ENCODE measurements at regions not wholly inside any gene's neighbourhood (a gene's known extent, or its start where the extent isn't known, plus 50 kb on each side); places are given as distances from the start of the nearest gene placed in this dataset.

GRCh38 chr2:155357172-155357571 lies 658.7 kb downstream of the KCNJ3 start:
- Histone ChIP-seq H4K20me1 (ENCODE audit: insufficient read depth, low read length) (no peaks in the 10 kb centered on the region), H3K27me3 (ENCODE audit: low read depth, low read length) (no peaks in the 10 kb centered on the region), H3K36me3 (replicated peaks; ENCODE audit: low read depth, low read length) (no peaks in the 10 kb centered on the region), H3K27ac (ENCODE audit: low read length) (no peak overlapping the region), H2AFZ (ENCODE audit: low read depth, low read length) (no peak overlapping the region), H3K9ac (ENCODE audit: low read length) (no peak overlapping the region), H3K79me2 (ENCODE audit: low read length) (no peaks in the 10 kb centered on the region), H3K4me1 (ENCODE audit: low read length) (no peaks in the 10 kb centered on the region), H3K9me3 (ENCODE audit: insufficient read depth, low read length) (0 out of 2 replicates have a peak, but pooled peaks cover 5% of the 10 kb centered on the region), H3K4me2 (ENCODE audit: low read length) (no peak overlapping the region), H3K4me3 (ENCODE audit: low read length) (no peak overlapping the region)
- TF ChIP-seq, protein P1, sequence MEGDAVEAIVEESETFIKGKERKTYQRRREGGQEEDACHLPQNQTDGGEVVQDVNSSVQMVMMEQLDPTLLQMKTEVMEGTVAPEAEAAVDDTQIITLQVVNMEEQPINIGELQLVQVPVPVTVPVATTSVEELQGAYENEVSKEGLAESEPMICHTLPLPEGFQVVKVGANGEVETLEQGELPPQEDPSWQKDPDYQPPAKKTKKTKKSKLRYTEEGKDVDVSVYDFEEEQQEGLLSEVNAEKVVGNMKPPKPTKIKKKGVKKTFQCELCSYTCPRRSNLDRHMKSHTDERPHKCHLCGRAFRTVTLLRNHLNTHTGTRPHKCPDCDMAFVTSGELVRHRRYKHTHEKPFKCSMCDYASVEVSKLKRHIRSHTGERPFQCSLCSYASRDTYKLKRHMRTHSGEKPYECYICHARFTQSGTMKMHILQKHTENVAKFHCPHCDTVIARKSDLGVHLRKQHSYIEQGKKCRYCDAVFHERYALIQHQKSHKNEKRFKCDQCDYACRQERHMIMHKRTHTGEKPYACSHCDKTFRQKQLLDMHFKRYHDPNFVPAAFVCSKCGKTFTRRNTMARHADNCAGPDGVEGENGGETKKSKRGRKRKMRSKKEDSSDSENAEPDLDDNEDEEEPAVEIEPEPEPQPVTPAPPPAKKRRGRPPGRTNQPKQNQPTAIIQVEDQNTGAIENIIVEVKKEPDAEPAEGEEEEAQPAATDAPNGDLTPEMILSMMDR (IDR thresholded peaks at IDR 0.05; ENCODE audit: low read depth, low read length) = no peak
- no peak for TF ChIP-seq EZH2phosphoT487 (IDR thresholded peaks at IDR 0.05; ENCODE audit: low read depth)

DNA sequence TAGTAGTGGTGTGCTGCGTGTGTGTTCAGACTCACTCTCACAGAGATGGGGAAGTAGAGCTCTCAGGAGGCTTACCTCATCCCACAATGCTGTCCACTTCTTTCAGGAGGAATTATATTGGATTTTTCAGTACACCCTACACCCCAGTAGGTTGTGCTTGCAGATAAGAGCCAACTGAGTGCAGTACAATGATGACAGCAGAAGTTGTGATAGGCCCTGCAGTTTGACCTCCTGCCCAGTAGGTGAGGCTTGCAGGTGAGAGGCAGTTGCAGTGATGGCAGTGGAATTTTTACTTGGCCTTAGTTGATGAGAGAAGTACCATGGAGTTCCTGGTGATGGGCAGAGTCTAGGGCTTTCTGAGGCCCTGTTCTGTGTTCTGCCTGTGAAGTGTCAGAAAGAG lies 657.8 kb downstream of the KCNJ3 start:
- Histone ChIP-seq H3K4me2 (ENCODE audit: low read length) (no peak overlapping the region), H3K27ac (ENCODE audit: low read length) (no peak overlapping the region), H3K4me3 (ENCODE audit: low read length) (no peak overlapping the region), H3K27me3 (ENCODE audit: low read depth, low read length) (no peaks in the 10 kb centered on the region), H2AFZ (ENCODE audit: low read depth, low read length) (no peak overlapping the region), H3K9me3 (ENCODE audit: insufficient read depth, low read length) (0 out of 2 replicates have a peak, but pooled peaks cover 5% of the 10 kb centered on the region), H4K20me1 (ENCODE audit: insufficient read depth, low read length) (no peaks in the 10 kb centered on the region), H3K36me3 (replicated peaks; ENCODE audit: low read depth, low read length) (no peaks in the 10 kb centered on the region), H3K4me1 (ENCODE audit: low read length) (no peaks in the 10 kb centered on the region), H3K9ac (ENCODE audit: low read length) (no peak overlapping the region), H3K79me2 (ENCODE audit: low read length) (no peaks in the 10 kb centered on the region)
- TF ChIP-seq EZH2phosphoT487 (IDR thresholded peaks at IDR 0.05; ENCODE audit: low read depth) = no peak
- TF ChIP-seq, protein P1 (IDR thresholded peaks at IDR 0.05; ENCODE audit: low read depth, low read length) = no peak

- Histone ChIP-seq H3K4me2 (ENCODE audit: low read length) (no peak overlapping the region), H3K4me1 (ENCODE audit: low read length) (no peaks in the 10 kb centered on the region)
Measured at GRCh38 chr2:155350783-155351580, 652.5 kb downstream of the KCNJ3 start.

DNA sequence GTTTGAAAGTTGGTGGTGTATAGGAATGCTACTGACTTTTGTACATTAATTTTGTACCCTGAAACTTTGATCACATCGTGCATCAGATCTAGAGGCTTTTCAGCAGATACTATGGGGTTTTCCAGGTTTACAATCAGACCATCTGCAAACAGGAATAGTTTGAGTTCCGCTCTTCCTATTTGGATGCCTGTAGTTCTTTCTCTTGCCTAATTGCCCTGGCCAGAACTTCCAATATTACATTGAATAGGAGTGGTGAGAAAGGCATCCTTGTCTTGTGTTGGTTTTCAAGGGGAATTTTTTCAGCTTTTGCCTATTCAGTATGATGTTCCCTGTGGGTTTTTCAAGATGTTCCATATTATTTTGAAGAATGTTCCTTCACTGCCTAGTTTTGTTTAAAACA lies 633.5 kb downstream of the KCNJ3 start:
- no peaks in the 10 kb centered on the region for H3K79me2 ChIP-seq (ENCODE audit: low read length)

More at GRCh38 chr2:155350783-155351580, 652.5 kb downstream of the KCNJ3 start:
- no peaks in the 10 kb centered on the region for H3K27me3 ChIP-seq (ENCODE audit: low read depth, low read length)
- H3K27ac ChIP-seq (ENCODE audit: low read length) = no peak overlapping the region
- TF ChIP-seq, protein P1 (IDR thresholded peaks at IDR 0.05; ENCODE audit: low read depth, low read length) = no peak
- no peak for TF ChIP-seq EZH2phosphoT487 (IDR thresholded peaks at IDR 0.05; ENCODE audit: low read depth)
- H3K9me3 ChIP-seq (ENCODE audit: insufficient read depth, low read length) = no peaks in the 10 kb centered on the region
- no peaks in the 10 kb centered on the region for H4K20me1 ChIP-seq (ENCODE audit: insufficient read depth, low read length)
- no peak overlapping the region for H2AFZ ChIP-seq (ENCODE audit: low read depth, low read length)
- no peak overlapping the region for H3K9ac ChIP-seq (ENCODE audit: low read length)
- H3K36me3 ChIP-seq (replicated peaks; ENCODE audit: low read depth, low read length) = no peaks in the 10 kb centered on the region
- H3K4me3 ChIP-seq (ENCODE audit: low read length) = no peak overlapping the region
- no peaks in the 10 kb centered on the region for H3K79me2 ChIP-seq (ENCODE audit: low read length)

More for the DNA sequence above, 633.5 kb downstream of the KCNJ3 start:
- Histone ChIP-seq H3K9ac (ENCODE audit: low read length) (no peak overlapping the region), H2AFZ (ENCODE audit: low read depth, low read length) (no peak overlapping the region), H3K4me3 (ENCODE audit: low read length) (no peak overlapping the region), H3K9me3 (ENCODE audit: insufficient read depth, low read length) (no peaks in the 10 kb centered on the region), H3K27ac (ENCODE audit: low read length) (no peak overlapping the region), H3K4me2 (ENCODE audit: low read length) (no peak overlapping the region), H3K4me1 (ENCODE audit: low read length) (no peaks in the 10 kb centered on the region), H4K20me1 (ENCODE audit: insufficient read depth, low read length) (no peaks in the 10 kb centered on the region), H3K36me3 (replicated peaks; ENCODE audit: low read depth, low read length) (no peaks in the 10 kb centered on the region), H3K27me3 (ENCODE audit: low read depth, low read length) (no peaks in the 10 kb centered on the region)
- TF ChIP-seq, protein P1 (IDR thresholded peaks at IDR 0.05; ENCODE audit: low read depth, low read length) = no peak
- TF ChIP-seq EZH2phosphoT487 (IDR thresholded peaks at IDR 0.05; ENCODE audit: low read depth) = no peak
